Nephron (organoid): ENCODE measurements at regions not wholly inside any gene's neighbourhood (a gene's known extent, or its start where the extent isn't known, plus 50 kb on each side); places are given as distances from the start of the nearest gene placed in this dataset.
A peak's percentile ranks its signal among the peaks of the same experiment; 100 is the strongest.

Source experiments
- H3K27ac Mint-ChIP-seq, 3 experiments: 2 replicates each; pipeline ENCODE4 v1.8.0; 2020; ENCODE audit warnings: mixed read lengths in 3 of 3, mild to moderate bottlenecking in 2 of 3, moderate library complexity in 1 of 3
- H3K27me3 Mint-ChIP-seq: 2 replicates; pipeline ENCODE4 v1.8.0; 2021; ENCODE audit warnings: low read depth, mild to moderate bottlenecking, moderate library complexity, mixed read lengths
- H3K36me3 Mint-ChIP-seq: 2 replicates; pipeline ENCODE4 v1.8.0; 2020; ENCODE audit warnings: low read depth, mixed read lengths
- H3K4me1 Mint-ChIP-seq: 2 replicates; pipeline ENCODE4 v1.8.0; 2020; ENCODE audit warnings: mixed read lengths
- H3K4me3 Mint-ChIP-seq, 3 experiments: 2 replicates each; pipeline ENCODE4 v1.8.0; 2020; ENCODE audit warnings: mild to moderate bottlenecking in 3 of 3, mixed read lengths in 3 of 3, moderate library complexity in 2 of 3
- H3K9me3 Mint-ChIP-seq: 2 replicates; pipeline ENCODE4 v1.8.0; 2020; ENCODE audit warnings: mixed read lengths
- CTCF ChIP-seq, 3 experiments: fragments of 200-600 bp; sonication (generic); IDR thresholded peaks; one replicate each; pipeline ENCODE4 v1.5.0; 2021; ENCODE audit warnings: antibody characterized with exemption in 3 of 3; ENCODE audit not compliant: unreplicated experiment in 3 of 3

GRCh38 chr2:177143444-177143843 is 69.2 kb upstream of the HNRNPA3 start:
- H3K4me3 Mint-ChIP-seq, result no peak overlapping the region
- H3K27me3 Mint-ChIP-seq, result peaks cover 6% of the 10 kb centered on the region
- peaks cover 30% of the 10 kb centered on the region for H3K4me1 Mint-ChIP-seq
- H3K9me3 Mint-ChIP-seq, result no peaks in the 10 kb centered on the region
- no peaks in the 10 kb centered on the region for H3K36me3 Mint-ChIP-seq
- peak overlapping the region in 1 of 3 experiments; percentile 45 for H3K27ac Mint-ChIP-seq
- TF ChIP-seq CTCF (IDR thresholded peaks at IDR 0.05; ENCODE audit: unreplicated experiment in 3 of 3), result no peak

GRCh38 chr2:177147093-177147694 is 65.4 kb upstream of the HNRNPA3 start:
- Mint-ChIP-seq H3K27me3 (peaks cover 17% of the 10 kb centered on the region), H3K4me3 (peak overlapping the region; percentile 25 to 62 (median 32)), H3K27ac (peak overlapping the region; percentile 27 to 90 (median 82)), H3K36me3 (no peaks in the 10 kb centered on the region), H3K4me1 (peaks cover 36% of the 10 kb centered on the region), H3K9me3 (no peaks in the 10 kb centered on the region)
- TF ChIP-seq CTCF (IDR thresholded peaks at IDR 0.05; ENCODE audit: unreplicated experiment in 3 of 3), result peak; percentile 60 to 84 (median 72)

DNA sequence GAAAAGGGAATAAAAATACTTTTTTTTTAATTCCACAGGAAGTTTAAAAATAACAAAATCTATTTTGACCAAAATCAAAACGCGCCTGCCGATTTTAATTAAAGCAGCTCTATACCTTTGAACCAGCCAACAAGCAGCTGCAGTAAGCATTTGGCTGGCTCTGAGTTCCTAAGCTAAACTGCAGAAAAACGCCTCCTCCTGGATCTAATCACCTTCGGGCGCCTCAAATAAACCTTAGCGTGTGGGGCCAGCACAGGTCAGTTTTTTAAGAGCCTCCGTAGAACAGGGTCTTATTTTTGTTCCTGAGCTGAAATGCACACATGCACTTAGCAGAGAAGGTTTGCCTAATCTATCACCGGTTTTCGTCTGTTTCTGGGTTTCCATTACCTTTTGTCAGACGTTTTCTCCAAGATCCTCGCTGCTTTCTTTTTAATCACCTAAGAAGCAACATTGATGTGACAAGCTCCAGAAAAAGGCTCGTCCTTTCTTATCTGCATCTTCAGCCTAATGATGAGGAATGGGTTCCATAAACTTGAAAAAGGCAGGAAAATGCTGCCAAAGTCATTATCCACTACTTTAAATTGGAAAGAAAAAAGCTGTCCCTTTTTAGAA is 64.7 kb upstream of the HNRNPA3 start:
- H3K4me3 Mint-ChIP-seq, result peak overlapping the region; percentile 74 to 82 (median 81)
- H3K9me3 Mint-ChIP-seq, result no peaks in the 10 kb centered on the region
- TF ChIP-seq CTCF (IDR thresholded peaks at IDR 0.05; ENCODE audit: unreplicated experiment in 3 of 3), result no peak
- H3K27me3 Mint-ChIP-seq, result peaks cover 17% of the 10 kb centered on the region
- H3K36me3 Mint-ChIP-seq, result no peaks in the 10 kb centered on the region
- peak overlapping the region; percentile 42 to 82 (median 64) for H3K27ac Mint-ChIP-seq
- H3K4me1 Mint-ChIP-seq, result peaks cover 36% of the 10 kb centered on the region

- peaks cover 17% of the 10 kb centered on the region for H3K27me3 Mint-ChIP-seq
- H3K27ac Mint-ChIP-seq, result peak overlapping the region; percentile 20 to 64 (median 54)
- no peaks in the 10 kb centered on the region for H3K9me3 Mint-ChIP-seq
- no peaks in the 10 kb centered on the region for H3K36me3 Mint-ChIP-seq
- peak; percentile 71 to 89 (median 82) for TF ChIP-seq CTCF (IDR thresholded peaks at IDR 0.05; ENCODE audit: unreplicated experiment in 3 of 3)
- peak overlapping the region; percentile 74 to 82 (median 81) for H3K4me3 Mint-ChIP-seq
- peaks cover 34% of the 10 kb centered on the region for H3K4me1 Mint-ChIP-seq
Observed at GRCh38 chr2:177148477-177149154, 64.0 kb upstream of the HNRNPA3 start.

DNA sequence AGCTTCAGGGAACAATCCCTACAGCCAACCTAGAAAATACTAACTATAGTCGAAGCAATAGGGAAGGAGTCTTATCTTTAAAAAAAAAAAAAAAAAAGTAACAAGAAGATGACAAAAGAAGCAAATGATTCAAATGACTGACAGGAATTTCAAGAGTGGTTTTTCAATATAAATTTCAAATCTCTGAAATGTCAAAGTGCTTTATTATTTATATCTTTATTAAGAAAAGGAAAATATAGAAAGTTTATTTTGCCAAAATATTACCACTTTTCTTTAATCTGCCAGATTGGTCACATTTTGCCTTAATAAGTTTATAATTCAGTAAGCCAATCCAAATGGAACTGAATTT is 63.5 kb upstream of the HNRNPA3 start:
- TF ChIP-seq CTCF (IDR thresholded peaks at IDR 0.05; ENCODE audit: unreplicated experiment in 3 of 3), result no peak
- Mint-ChIP-seq H3K4me1 (peaks cover 31% of the 10 kb centered on the region), H3K4me3 (peak overlapping the region; percentile 74 to 82 (median 81)), H3K27me3 (peaks cover 17% of the 10 kb centered on the region), H3K9me3 (no peaks in the 10 kb centered on the region), H3K27ac (peak overlapping the region; percentile 20 to 64 (median 54)), H3K36me3 (no peaks in the 10 kb centered on the region)
